ENCODE measurements at regions not wholly inside any gene's neighbourhood (a gene's known extent, or its start where the extent isn't known, plus 50 kb on each side); places are given as distances from the start of the nearest gene placed in this dataset.

DNA sequence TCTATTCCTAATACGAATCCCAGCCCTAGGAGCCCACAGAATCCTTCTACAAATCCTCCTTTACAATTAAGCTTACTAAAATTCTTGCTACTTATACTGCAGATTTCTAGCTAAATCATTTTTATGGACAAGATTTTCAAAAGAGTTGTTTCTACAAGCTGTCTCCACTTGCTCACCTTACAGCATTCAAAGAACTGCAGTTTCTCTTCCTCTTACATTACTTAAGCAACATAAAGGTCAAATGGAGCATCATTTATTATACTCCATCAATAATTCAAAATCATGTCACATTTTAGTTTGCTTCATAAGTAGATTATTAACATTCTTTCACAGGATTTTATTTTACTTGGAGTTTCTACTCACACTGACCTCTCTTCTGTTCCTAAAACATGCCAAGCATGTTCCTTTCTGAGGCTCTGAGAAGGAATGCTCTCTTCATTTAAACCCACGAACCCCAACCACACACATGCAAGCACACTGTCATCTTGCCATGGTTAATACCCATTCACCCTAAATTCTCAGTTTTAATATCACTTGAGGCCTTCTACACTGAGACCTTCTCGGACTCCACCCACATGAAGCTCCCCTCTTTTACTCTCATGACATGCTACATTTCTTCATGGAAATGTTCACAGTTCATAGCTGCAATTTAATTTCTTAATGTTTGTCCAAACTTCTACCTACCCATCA lies 388.2 kb downstream of the TBC1D32 start:
- Mint-ChIP-seq H3K27ac (ENCODE audit: low read depth, unreplicated experiment) (no peak overlapping the region), H3K9me3 (ENCODE audit: unreplicated experiment) (no peaks in the 10 kb centered on the region), H3K4me1 (ENCODE audit: insufficient read depth, unreplicated experiment) (no peaks in the 10 kb centered on the region), H3K4me3 (ENCODE audit: unreplicated experiment) (no peak overlapping the region), H3K27me3 (ENCODE audit: insufficient read depth, unreplicated experiment) (no peaks in the 10 kb centered on the region), H3K36me3 (ENCODE audit: insufficient read depth, unreplicated experiment) (no peaks in the 10 kb centered on the region)
- CTCF ChIA-PET = interaction anchor here (0.6 kb wide), 1 partner anchor 120 kb away, joined by 3 read pairs; no protein-coding TSS in a partner anchor
- no TSS peak for BruUV-seq (replicated peaks)
- DNase-seq (ENCODE audit: unreplicated experiment) = no peak
- POLR2A ChIA-PET = no interaction called here
- intact Hi-C loops (cut with micrococcal nuclease) = no loop called here
- no peak for TF ChIP-seq CTCF (IDR thresholded peaks at IDR 0.05; ENCODE audit: unreplicated experiment)

- no peak for TF ChIP-seq CTCF (IDR thresholded peaks at IDR 0.05; ENCODE audit: unreplicated experiment)
- H3K27me3 Mint-ChIP-seq (ENCODE audit: insufficient read depth, unreplicated experiment) = no peaks in the 10 kb centered on the region
- H3K9me3 Mint-ChIP-seq (ENCODE audit: unreplicated experiment) = no peaks in the 10 kb centered on the region
- H3K4me1 Mint-ChIP-seq (ENCODE audit: insufficient read depth, unreplicated experiment) = no peaks in the 10 kb centered on the region
- H3K4me3 Mint-ChIP-seq (ENCODE audit: unreplicated experiment) = no peak overlapping the region
- no TSS peak for BruUV-seq (replicated peaks)
- ChIA-PET CTCF (no interaction called here), POLR2A (no interaction called here)
- no peaks in the 10 kb centered on the region for H3K36me3 Mint-ChIP-seq (ENCODE audit: insufficient read depth, unreplicated experiment)
- no peak overlapping the region for H3K27ac Mint-ChIP-seq (ENCODE audit: low read depth, unreplicated experiment)
- no peak for DNase-seq (ENCODE audit: unreplicated experiment)
- intact Hi-C loops (cut with micrococcal nuclease) = no loop called here
These were observed 395.3 kb downstream of the TBC1D32 start for GRCh38 chr6:120938876-120939472.

DNA sequence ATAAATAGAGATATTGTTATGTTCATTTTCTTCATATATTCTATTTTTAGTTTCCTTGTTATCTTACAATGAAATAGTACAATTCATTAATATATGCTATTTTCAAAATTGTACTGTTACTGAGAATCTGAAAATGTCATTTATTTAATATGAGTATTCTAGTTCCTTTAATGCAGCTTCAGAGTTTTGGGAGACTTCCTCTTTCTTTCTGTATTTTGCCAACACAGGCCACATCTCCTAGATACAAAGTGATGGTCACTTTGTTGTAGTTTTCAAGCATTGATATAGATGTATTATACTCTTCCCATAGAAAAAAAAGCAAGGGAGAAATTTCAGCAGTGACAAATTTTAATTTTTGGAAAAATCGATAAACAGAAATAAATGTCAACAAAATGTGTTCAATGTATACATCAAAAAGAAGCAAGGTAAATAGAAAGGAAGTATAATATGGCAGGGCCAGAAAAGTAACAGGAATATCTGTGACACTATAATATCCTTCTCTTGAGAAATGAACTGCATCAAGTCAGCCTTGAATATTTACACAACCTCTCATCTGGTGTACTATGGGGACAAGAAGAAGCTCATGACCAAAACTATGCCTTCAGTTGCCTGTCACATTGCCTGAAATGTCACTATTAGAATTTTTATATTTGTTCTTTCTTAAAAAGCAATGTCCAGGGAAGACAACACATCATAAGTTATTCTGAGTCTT lies 396.0 kb downstream of the TBC1D32 start:
- no peak overlapping the region for H3K27ac Mint-ChIP-seq (ENCODE audit: low read depth, unreplicated experiment)
- DNase-seq (ENCODE audit: unreplicated experiment) = no peak
- H3K4me3 Mint-ChIP-seq (ENCODE audit: unreplicated experiment) = no peak overlapping the region
- CTCF ChIA-PET = no interaction called here
- no TSS peak for BruUV-seq (replicated peaks)
- H3K4me1 Mint-ChIP-seq (ENCODE audit: insufficient read depth, unreplicated experiment) = no peaks in the 10 kb centered on the region
- no peaks in the 10 kb centered on the region for H3K36me3 Mint-ChIP-seq (ENCODE audit: insufficient read depth, unreplicated experiment)
- POLR2A ChIA-PET = no interaction called here
- intact Hi-C loops (cut with micrococcal nuclease) = no loop called here
- H3K9me3 Mint-ChIP-seq (ENCODE audit: unreplicated experiment) = no peaks in the 10 kb centered on the region
- H3K27me3 Mint-ChIP-seq (ENCODE audit: insufficient read depth, unreplicated experiment) = no peaks in the 10 kb centered on the region
- no peak for TF ChIP-seq CTCF (IDR thresholded peaks at IDR 0.05; ENCODE audit: unreplicated experiment)

DNA sequence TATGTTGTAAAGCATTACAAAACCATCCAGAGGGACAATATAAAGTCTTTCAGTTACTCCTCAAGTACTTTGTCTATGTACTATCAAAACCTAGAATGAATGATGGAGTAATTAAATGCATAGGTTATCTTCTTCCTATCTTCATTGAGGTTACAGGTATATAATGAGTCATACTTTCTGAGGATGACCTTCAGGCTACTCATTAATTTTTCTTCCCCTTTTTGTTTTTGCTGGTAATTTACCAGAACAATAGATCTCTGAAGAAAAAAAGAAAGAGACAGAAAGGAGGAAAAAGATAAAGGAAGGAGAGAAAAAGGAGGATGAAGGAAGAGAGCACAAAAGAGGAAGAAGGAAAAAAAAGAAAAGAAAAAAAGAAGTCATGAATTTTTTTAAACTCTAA lies 398.4 kb downstream of the TBC1D32 start:
- no TSS peak for BruUV-seq (replicated peaks)
- Mint-ChIP-seq H3K36me3 (ENCODE audit: insufficient read depth, unreplicated experiment) (no peaks in the 10 kb centered on the region), H3K27ac (ENCODE audit: low read depth, unreplicated experiment) (no peak overlapping the region), H3K4me3 (ENCODE audit: unreplicated experiment) (no peak overlapping the region), H3K4me1 (ENCODE audit: insufficient read depth, unreplicated experiment) (no peaks in the 10 kb centered on the region), H3K9me3 (ENCODE audit: unreplicated experiment) (no peaks in the 10 kb centered on the region), H3K27me3 (ENCODE audit: insufficient read depth, unreplicated experiment) (no peaks in the 10 kb centered on the region)
- no peak for TF ChIP-seq CTCF (IDR thresholded peaks at IDR 0.05; ENCODE audit: unreplicated experiment)
- ChIA-PET CTCF (no interaction called here), POLR2A (no interaction called here)
- no peak for DNase-seq (ENCODE audit: unreplicated experiment)
- intact Hi-C loops (cut with micrococcal nuclease) = no loop called here
